Psoas muscle (tissue), 7 donors: ENCODE measurements at regions not wholly inside any gene's neighbourhood (a gene's known extent, or its start where the extent isn't known, plus 50 kb on each side); places are given as distances from the start of the nearest gene placed in this dataset.

Experiments used
- ATAC-seq, 4 donors: fragments of 200-7000 bp; cut with Tn5 transposase; one replicate each; pipeline ENCODE4 v1.9.1; 2020; ENCODE audit warnings: moderate library complexity in 3 of 4, mild to moderate bottlenecking in 2 of 4
- DNase-seq, 2 donors: peaks; one replicate each; pipeline ENCODE4 v3.0.0-alpha.2; 2020
- H3K27ac ChIP-seq: fragments of 200-600 bp; one replicate; pipeline ENCODE4 v1.8.0; 2022
- H3K27me3 ChIP-seq, 3 donors: fragments of 200-600 bp in 1 of 3; one replicate each; pipeline versions ENCODE4 v1.6.1 to v1.8.0; 2013 to 2022; ENCODE audit warnings: low read length in 2 of 3, mild to moderate bottlenecking in 2 of 3, moderate library complexity in 1 of 3; ENCODE audit not compliant: insufficient read depth in 3 of 3
- H3K36me3 ChIP-seq, 2 donors: fragments of 200-600 bp in 1 of 2; one replicate each; pipeline versions ENCODE4 v1.6.1 to v1.8.0; 2013 to 2022; ENCODE audit warnings: low read depth in 1 of 2, mild to moderate bottlenecking in 1 of 2, moderate library complexity in 1 of 2; ENCODE audit not compliant: insufficient read depth in 1 of 2
- H3K4me1 ChIP-seq: fragments of 200-600 bp; one replicate; pipeline ENCODE4 v1.8.0; 2022
- H3K4me3 ChIP-seq: fragments of 200-600 bp; one replicate; pipeline ENCODE4 v1.8.0; 2022; ENCODE audit warnings: mild to moderate bottlenecking
- H3K9me3 ChIP-seq: fragments of 200-600 bp; one replicate; pipeline ENCODE4 v1.8.0; 2022
- CTCF ChIP-seq: fragments of 200-600 bp; IDR thresholded peaks from one replicate; pipeline ENCODE4 v1.8.0; 2022; ENCODE audit warnings: antibody characterized with exemption
- WGBS, 3 donors: extraction: QIAGEN DNeasy Blood & Tissue Kit; methylation state at CpG; one replicate each; pipeline versions ENCODE4 v1.1.6 to v1.1.7; 2013; 5-methylcytosine and 5-hydroxymethylcytosine counted together
- intact Hi-C, 2 donors: fragments of 100-400 bp; cut with DNase I; formaldehyde crosslinking; loops; one replicate each; pipeline versions ENCODE4 v1.11.0 to v1.14.2; 2022
- donor health status: healthy with polysubstance abuse.
- donor health status: DM: no; HTN: no; CAD: no; lungs with moderate emphysema.
- donor health status: Bipolar disorder and iron deficiency.
- donor health status: healthy.
- donor health status: DM: yes; HTN: yes; CAD: no.
- donor health status: DM: no; HTN: no; CAD: no.
- donor health status: DM: yes; HTN: yes; CAD: no.

- no peak for ATAC-seq
- no peak for TF ChIP-seq CTCF
- no peak overlapping the region for H3K4me3 ChIP-seq
- H3K27ac ChIP-seq = no peak overlapping the region
- no peaks in the 10 kb centered on the region for H3K4me1 ChIP-seq
- DNase-seq = no peak
- no peaks in the 10 kb centered on the region for H3K27me3 ChIP-seq
- no peaks in the 10 kb centered on the region for H3K9me3 ChIP-seq
- 84 to 100% (median 100%) methylated on average over 1 of the region's 1 CpG for WGBS, 3 donors
- no peaks in the 10 kb centered on the region for H3K36me3 ChIP-seq
- intact Hi-C loops = no loop called here
Measured at GRCh38 chr7:68235937-68236336, 1239.3 kb downstream of the TYW1 start.

GRCh38 chr7:68238204-68238805 is 1241.7 kb downstream of the TYW1 start:
- intact Hi-C loops = no loop called here
- H3K9me3 ChIP-seq = no peaks in the 10 kb centered on the region
- H3K4me1 ChIP-seq = no peaks in the 10 kb centered on the region
- no peak for TF ChIP-seq CTCF
- H3K36me3 ChIP-seq = no peaks in the 10 kb centered on the region
- H3K27ac ChIP-seq = no peak overlapping the region
- 57 to 77% (median 76%) methylated on average over 4 of the region's 4 CpGs for WGBS, 3 donors
- ATAC-seq (no peak), DNase-seq (no peak)
- H3K4me3 ChIP-seq = no peak overlapping the region
- H3K27me3 ChIP-seq = no peaks in the 10 kb centered on the region

- no peaks in the 10 kb centered on the region for H3K36me3 ChIP-seq
- ATAC-seq (no peak), DNase-seq (no peak)
- no peaks in the 10 kb centered on the region for H3K4me1 ChIP-seq
- 76 to 88% (median 88%) methylated on average over 2 of the region's 2 CpGs for WGBS, 3 donors
- intact Hi-C loops = no loop called here
- peaks cover 0 to 2% (median 0%) of the 10 kb centered on the region in 3 donors for H3K27me3 ChIP-seq
- no peak overlapping the region for H3K4me3 ChIP-seq
- H3K9me3 ChIP-seq = no peaks in the 10 kb centered on the region
- no peak overlapping the region for H3K27ac ChIP-seq
- no peak for TF ChIP-seq CTCF
Measured at GRCh38 chr7:68243128-68243527, 1246.5 kb downstream of the TYW1 start.

GRCh38 chr7:68244389-68244788 is 1247.8 kb downstream of the TYW1 start:
- Histone ChIP-seq H3K36me3 (no peaks in the 10 kb centered on the region), H3K27me3 (peaks cover 0 to 2% (median 0%) of the 10 kb centered on the region in 3 donors), H3K4me3 (no peak overlapping the region), H3K27ac (no peak overlapping the region), H3K4me1 (no peaks in the 10 kb centered on the region), H3K9me3 (no peaks in the 10 kb centered on the region)
- intact Hi-C loops = no loop called here
- WGBS, 3 donors = 57 to 73% (median 67%) methylated on average over 7 of the region's 7 CpGs
- DNase-seq (no peak), ATAC-seq (no peak)
- TF ChIP-seq CTCF = no peak

- peaks cover 0 to 2% (median 0%) of the 10 kb centered on the region in 3 donors for H3K27me3 ChIP-seq
- no peaks in the 10 kb centered on the region for H3K4me1 ChIP-seq
- H3K9me3 ChIP-seq = no peaks in the 10 kb centered on the region
- TF ChIP-seq CTCF = no peak
- intact Hi-C loops = no loop called here
- H3K27ac ChIP-seq = no peak overlapping the region
- no peaks in the 10 kb centered on the region for H3K36me3 ChIP-seq
- WGBS, 3 donors = 55 to 60% (median 59%) methylated on average over 3 of the region's 3 CpGs
- DNase-seq (no peak), ATAC-seq (no peak)
- no peak overlapping the region for H3K4me3 ChIP-seq
Measured at GRCh38 chr7:68245688-68246087, 1249.1 kb downstream of the TYW1 start.
